ENCODE measurements at regions not wholly inside any gene's neighbourhood (a gene's known extent, or its start where the extent isn't known, plus 50 kb on each side); places are given as distances from the start of the nearest gene placed in this dataset.
"Not testable (repeated sequence)": the region's sequence is repeated elsewhere in the genome, so short reads cannot be mapped to it uniquely, and the experiment has no call there.

- DNase-seq: no peak
Measured at GRCh38 chr10:78464118-78464855, 430.6 kb downstream of the RPS24 start.

GRCh38 chr10:78464856-78465267 lies 431.2 kb downstream of the RPS24 start:
- DNase-seq: no peak

- DNase-seq: no peak
Measured at GRCh38 chr10:78465431-78465830, 431.8 kb downstream of the RPS24 start.

GRCh38 chr10:78467496-78468106 lies 433.9 kb downstream of the RPS24 start:
- DNase-seq: no peak

- DNase-seq: not testable (repeated sequence)
Measured at GRCh38 chr10:78468731-78469130, 435.1 kb downstream of the RPS24 start.

- DNase-seq: no peak
Measured at GRCh38 chr10:78470267-78471103, 436.8 kb downstream of the RPS24 start.

GRCh38 chr10:78471326-78471722 lies 437.7 kb downstream of the RPS24 start:
- no peak for DNase-seq

GRCh38 chr10:78471723-78472550 lies 438.3 kb downstream of the RPS24 start:
- no peak for DNase-seq

GRCh38 chr10:78472551-78472890 lies 438.9 kb downstream of the RPS24 start:
- DNase-seq: no peak

- no peak for DNase-seq
Measured at GRCh38 chr10:78473006-78473405, 439.3 kb downstream of the RPS24 start.

- DNase-seq: no peak
Measured at GRCh38 chr10:78474743-78475142, 441.1 kb downstream of the RPS24 start.

- DNase-seq: no peak
Measured at GRCh38 chr10:78475437-78475836, 441.8 kb downstream of the RPS24 start.

GRCh38 chr10:78476156-78476555 lies 442.5 kb downstream of the RPS24 start:
- DNase-seq: no peak

- no peak for DNase-seq
Measured at GRCh38 chr10:78476844-78477243, 443.2 kb downstream of the RPS24 start.

GRCh38 chr10:78478919-78479318 lies 445.3 kb downstream of the RPS24 start:
- DNase-seq: no peak

GRCh38 chr10:78479467-78479866 lies 445.8 kb downstream of the RPS24 start:
- no peak for DNase-seq

GRCh38 chr10:78481842-78482241 lies 448.2 kb downstream of the RPS24 start:
- DNase-seq: no peak

- no peak for DNase-seq
Measured at GRCh38 chr10:78483641-78484040, 450.0 kb downstream of the RPS24 start.

- no peak for DNase-seq
Measured at GRCh38 chr10:78489034-78489433, 455.4 kb downstream of the RPS24 start.

GRCh38 chr10:78491812-78492211 lies 458.1 kb downstream of the RPS24 start:
- DNase-seq: peak in 1 of 2 donors; percentile 75

GRCh38 chr10:78492424-78492823 lies 458.8 kb downstream of the RPS24 start:
- DNase-seq: no peak

GRCh38 chr10:78494179-78494578 lies 460.5 kb downstream of the RPS24 start:
- DNase-seq: no peak
